ENCODE measurements at regions not wholly inside any gene's neighbourhood (a gene's known extent, or its start where the extent isn't known, plus 50 kb on each side); places are given as distances from the start of the nearest gene placed in this dataset.

DNA sequence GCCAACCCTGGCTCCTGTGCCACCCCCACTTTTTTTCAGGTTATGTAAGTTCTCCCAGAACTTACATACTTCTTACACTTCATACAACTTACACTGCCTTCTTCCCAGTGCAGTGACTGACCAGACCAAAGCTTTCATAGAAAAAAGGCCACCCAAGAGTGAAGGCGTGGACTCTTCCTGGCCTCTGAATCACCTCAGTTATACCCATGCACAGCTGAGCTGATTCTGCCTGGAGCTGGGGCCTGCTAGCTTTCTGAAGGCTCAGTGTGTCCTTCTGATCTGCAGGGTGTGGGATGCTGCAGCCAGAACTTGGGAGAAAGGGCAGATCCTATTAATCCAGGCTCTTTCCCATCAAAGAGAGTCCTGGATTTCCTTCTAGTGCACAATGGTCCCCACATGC is 216.1 kb downstream of the TTC32 start:
- Histone ChIP-seq H3K4me3 (no peak overlapping the region), H3K27ac (no peak overlapping the region), H3K9me3 (peaks cover 0 to 3% (median 0%) of the 10 kb centered on the region in 12 donors), H3K36me3 (no peaks in the 10 kb centered on the region), H3K27me3 (no peaks in the 10 kb centered on the region), H3K4me1 (peaks cover 0 to 5% (median 0%) of the 10 kb centered on the region in 12 donors)
- TF ChIP-seq POLR2A (IDR thresholded peaks at IDR 0.05) (no peak), CTCF (IDR thresholded peaks at IDR 0.05) (no peak)
- ATAC-seq (no peak), DNase-seq (no peak)
- intact Hi-C loops (cut with DNase I): loop anchor here in 3 of 10 donors (10.0 kb wide), 3 partner anchors 179 to 941 kb away; no protein-coding TSS in a partner anchor
- WGBS, 4 donors: 91 to 100% (median 94%) methylated on average over 1 of the region's 1 CpG

DNA sequence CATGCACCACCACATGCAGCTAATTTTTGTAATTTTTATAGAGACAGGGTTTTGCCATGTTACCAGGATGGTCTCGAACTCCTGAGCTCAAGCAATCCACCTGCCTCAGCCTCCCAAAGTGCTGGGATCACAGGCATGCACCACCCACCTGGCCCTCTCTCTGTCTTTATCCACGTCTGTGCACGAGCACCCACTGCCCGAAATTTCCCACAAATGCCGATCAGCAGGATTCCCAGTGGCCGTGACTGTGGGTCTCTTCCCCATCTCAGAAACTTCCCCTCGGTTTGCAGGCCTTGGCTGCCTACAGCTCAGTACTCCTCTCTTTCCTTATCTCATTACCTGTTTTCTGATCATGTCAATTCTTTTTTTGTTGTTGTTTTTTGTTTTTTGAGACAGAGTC is 217.3 kb downstream of the TTC32 start:
- Histone ChIP-seq H3K4me3 (no peak overlapping the region), H3K27me3 (no peaks in the 10 kb centered on the region), H3K9me3 (peaks cover 0 to 3% (median 0%) of the 10 kb centered on the region in 12 donors), H3K36me3 (no peaks in the 10 kb centered on the region), H3K4me1 (peaks cover 0 to 5% (median 0%) of the 10 kb centered on the region in 12 donors), H3K27ac (no peak overlapping the region)
- TF ChIP-seq POLR2A (IDR thresholded peaks at IDR 0.05) (no peak), CTCF (IDR thresholded peaks at IDR 0.05) (no peak)
- WGBS, 4 donors: 90 to 96% (median 94%) methylated on average over 7 of the region's 7 CpGs
- ATAC-seq: no peak
- no peak for DNase-seq
- intact Hi-C loops (cut with DNase I): loop anchor here in 3 of 10 donors (10.0 kb wide), 3 partner anchors 180 to 940 kb away; no protein-coding TSS in a partner anchor

- H3K9me3 ChIP-seq: peaks cover 0 to 3% (median 0%) of the 10 kb centered on the region in 12 donors
- ATAC-seq (no peak), DNase-seq (no peak)
- intact Hi-C loops (cut with DNase I): loop anchor here in 3 of 10 donors (10.0 kb wide), 3 partner anchors 181 to 939 kb away; no protein-coding TSS in a partner anchor
- H3K27me3 ChIP-seq: no peaks in the 10 kb centered on the region
- TF ChIP-seq CTCF (IDR thresholded peaks at IDR 0.05): no peak
- TF ChIP-seq POLR2A (IDR thresholded peaks at IDR 0.05): no peak
- no peaks in the 10 kb centered on the region for H3K36me3 ChIP-seq
- peaks cover 0 to 5% (median 0%) of the 10 kb centered on the region in 12 donors for H3K4me1 ChIP-seq
- H3K4me3 ChIP-seq: no peak overlapping the region
- H3K27ac ChIP-seq: no peak overlapping the region
Measured at GRCh38 chr2:19683556-19683955, 218.2 kb downstream of the TTC32 start.

GRCh38 chr2:19682493-19682892 is 219.3 kb downstream of the TTC32 start:
- intact Hi-C loops (cut with DNase I): loop anchor here in 3 of 10 donors (10.0 kb wide), 3 partner anchors 182 to 938 kb away; no protein-coding TSS in a partner anchor
- H3K27ac ChIP-seq: no peak overlapping the region

More at GRCh38 chr2:19682493-19682892, 219.3 kb downstream of the TTC32 start:
- DNase-seq (no peak), ATAC-seq (no peak)
- no peaks in the 10 kb centered on the region for H3K36me3 ChIP-seq
- peaks cover 0 to 3% (median 0%) of the 10 kb centered on the region in 12 donors for H3K9me3 ChIP-seq
- TF ChIP-seq CTCF (IDR thresholded peaks at IDR 0.05) (no peak), POLR2A (IDR thresholded peaks at IDR 0.05) (no peak)
- H3K27me3 ChIP-seq: no peaks in the 10 kb centered on the region
- H3K4me1 ChIP-seq: peaks cover 0 to 4% (median 0%) of the 10 kb centered on the region in 12 donors
- H3K4me3 ChIP-seq: no peak overlapping the region
- WGBS, 4 donors: 92 to 98% (median 96%) methylated on average over 1 of the region's 1 CpG
